A204.1 (cell line): ENCODE measurements at regions not wholly inside any gene's neighbourhood (a gene's known extent, or its start where the extent isn't known, plus 50 kb on each side); places are given as distances from the start of the nearest gene placed in this dataset.

Source experiments
- FAIRE-seq: peaks from 2 replicates; lab custom pipeline; 2012; peaks lifted over from hg19 to GRCh38; lab: Jason Lieb, UNC

GRCh38 chr2:129927696-129928095 lies 51.8 kb upstream of the RAB6C start:
- FAIRE-seq, result no peak

- FAIRE-seq, result no peak
Observed at GRCh38 chr2:129929321-129930290, 49.9 kb upstream of the RAB6C start.
